Progenitor cell of endocrine pancreas (in vitro differentiated cells): ENCODE measurements at regions not wholly inside any gene's neighbourhood (a gene's known extent, or its start where the extent isn't known, plus 50 kb on each side); places are given as distances from the start of the nearest gene placed in this dataset.

Source experiments
- DNase-seq: peaks from one replicate; pipeline ENCODE4 v3.0.0; 2021; ENCODE audit warnings: low spot score; ENCODE audit not compliant: unreplicated experiment
- H3K27ac Mint-ChIP-seq: 2 replicates; pipeline ENCODE4 v1.8.0; 2021; ENCODE audit warnings: mild to moderate bottlenecking, moderate library complexity, mixed read lengths
- H3K27me3 Mint-ChIP-seq: 2 replicates; pipeline ENCODE4 v1.8.0; 2021; ENCODE audit warnings: mixed read lengths
- H3K36me3 Mint-ChIP-seq: 2 replicates; pipeline ENCODE4 v1.8.0; 2022; ENCODE audit warnings: mixed read lengths; ENCODE audit not compliant: insufficient read depth
- H3K4me1 Mint-ChIP-seq: 2 replicates; pipeline ENCODE4 v1.8.0; 2021; ENCODE audit warnings: low read depth, mixed read lengths
- H3K4me3 Mint-ChIP-seq: 2 replicates; pipeline ENCODE4 v1.8.0; 2021; ENCODE audit warnings: low read depth, mild to moderate bottlenecking, moderate library complexity, mixed read lengths
- H3K9me3 Mint-ChIP-seq: 2 replicates; pipeline ENCODE4 v1.8.0; 2021; ENCODE audit warnings: low read depth, mixed read lengths
- TF ChIP-seq, protein P1 (sequence below): fragments of 200-600 bp; sonication (generic); IDR thresholded peaks from one replicate; pipeline ENCODE4 v1.5.0; 2021; ENCODE audit warnings: antibody characterized with exemption, mild to moderate bottlenecking; ENCODE audit not compliant: unreplicated experiment

DNA sequence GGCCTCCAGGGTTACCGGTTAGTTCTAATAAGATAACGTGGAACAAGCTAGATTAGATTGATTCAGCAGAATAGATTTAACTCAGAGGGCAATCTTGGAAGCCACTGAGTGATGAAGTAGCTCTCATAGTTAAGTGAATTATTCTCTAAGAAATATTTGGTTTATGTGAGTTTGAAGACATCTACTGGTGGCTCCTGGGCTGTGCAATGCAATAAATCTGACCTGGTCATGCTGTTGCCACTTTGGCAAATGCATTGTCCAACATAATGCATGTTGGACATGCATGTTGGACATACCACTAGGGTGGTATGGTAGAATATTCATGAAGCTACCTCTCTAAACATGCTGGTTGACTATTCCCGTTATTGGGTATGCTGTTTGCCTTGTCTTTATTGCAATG lies 493.7 kb upstream of the VRK2 start:
- H3K27me3 Mint-ChIP-seq = no peaks in the 10 kb centered on the region
- peaks cover 2% of the 10 kb centered on the region for H3K36me3 Mint-ChIP-seq
- no peak for DNase-seq
- TF ChIP-seq, protein P1, sequence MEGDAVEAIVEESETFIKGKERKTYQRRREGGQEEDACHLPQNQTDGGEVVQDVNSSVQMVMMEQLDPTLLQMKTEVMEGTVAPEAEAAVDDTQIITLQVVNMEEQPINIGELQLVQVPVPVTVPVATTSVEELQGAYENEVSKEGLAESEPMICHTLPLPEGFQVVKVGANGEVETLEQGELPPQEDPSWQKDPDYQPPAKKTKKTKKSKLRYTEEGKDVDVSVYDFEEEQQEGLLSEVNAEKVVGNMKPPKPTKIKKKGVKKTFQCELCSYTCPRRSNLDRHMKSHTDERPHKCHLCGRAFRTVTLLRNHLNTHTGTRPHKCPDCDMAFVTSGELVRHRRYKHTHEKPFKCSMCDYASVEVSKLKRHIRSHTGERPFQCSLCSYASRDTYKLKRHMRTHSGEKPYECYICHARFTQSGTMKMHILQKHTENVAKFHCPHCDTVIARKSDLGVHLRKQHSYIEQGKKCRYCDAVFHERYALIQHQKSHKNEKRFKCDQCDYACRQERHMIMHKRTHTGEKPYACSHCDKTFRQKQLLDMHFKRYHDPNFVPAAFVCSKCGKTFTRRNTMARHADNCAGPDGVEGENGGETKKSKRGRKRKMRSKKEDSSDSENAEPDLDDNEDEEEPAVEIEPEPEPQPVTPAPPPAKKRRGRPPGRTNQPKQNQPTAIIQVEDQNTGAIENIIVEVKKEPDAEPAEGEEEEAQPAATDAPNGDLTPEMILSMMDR = no peak
- H3K9me3 Mint-ChIP-seq = peaks cover 14% of the 10 kb centered on the region
- no peak overlapping the region for H3K27ac Mint-ChIP-seq
- H3K4me1 Mint-ChIP-seq = peaks cover 8% of the 10 kb centered on the region
- H3K4me3 Mint-ChIP-seq = no peak overlapping the region

DNA sequence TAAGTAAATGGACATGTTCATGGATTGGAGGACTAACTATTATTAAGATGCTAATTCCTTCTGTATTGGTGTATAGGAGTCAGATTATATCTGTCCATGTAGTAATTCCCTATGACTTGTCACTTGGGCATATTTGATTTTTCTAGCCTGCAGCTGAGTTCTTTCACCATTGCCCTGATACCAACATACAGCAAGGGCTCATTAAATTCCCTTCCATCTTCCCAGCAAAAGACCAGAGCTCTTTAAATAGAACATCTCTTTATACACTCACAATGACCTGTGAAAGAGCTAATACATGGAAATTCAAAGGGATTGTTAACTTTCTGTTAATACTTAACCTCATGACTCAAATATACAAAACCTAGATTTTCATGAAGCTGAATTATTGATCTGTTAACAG lies 492.3 kb upstream of the VRK2 start:
- no peak overlapping the region for H3K27ac Mint-ChIP-seq
- peaks cover 14% of the 10 kb centered on the region for H3K9me3 Mint-ChIP-seq
- peaks cover 8% of the 10 kb centered on the region for H3K4me1 Mint-ChIP-seq
- peaks cover 2% of the 10 kb centered on the region for H3K36me3 Mint-ChIP-seq
- H3K27me3 Mint-ChIP-seq = no peaks in the 10 kb centered on the region
- DNase-seq = no peak
- no peak overlapping the region for H3K4me3 Mint-ChIP-seq
- TF ChIP-seq, protein P1 = no peak

DNA sequence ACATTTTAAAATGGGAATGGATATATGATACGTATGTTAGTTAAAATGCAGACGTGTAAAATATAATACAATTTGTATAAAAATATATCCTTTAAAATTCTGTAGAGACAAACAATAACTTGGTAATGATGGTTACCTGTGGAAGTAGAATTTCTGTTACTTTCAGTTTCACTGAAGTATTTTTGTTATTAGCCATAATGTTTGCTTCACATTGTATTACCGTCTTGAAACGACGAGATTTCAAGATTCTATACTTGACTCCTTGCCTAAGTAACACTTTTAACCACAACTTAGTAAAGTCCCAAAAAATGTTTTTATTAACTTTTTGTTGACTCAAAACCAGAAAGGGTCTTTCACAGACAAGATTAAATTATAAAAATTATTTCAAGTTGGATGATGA lies 488.3 kb upstream of the VRK2 start:
- H3K4me3 Mint-ChIP-seq = no peak overlapping the region
- H3K9me3 Mint-ChIP-seq = peaks cover 3% of the 10 kb centered on the region
- no peak for DNase-seq
- TF ChIP-seq, protein P1 = no peak
- H3K4me1 Mint-ChIP-seq = peaks cover 8% of the 10 kb centered on the region
- H3K36me3 Mint-ChIP-seq = no peaks in the 10 kb centered on the region
- no peak overlapping the region for H3K27ac Mint-ChIP-seq
- no peaks in the 10 kb centered on the region for H3K27me3 Mint-ChIP-seq

DNA sequence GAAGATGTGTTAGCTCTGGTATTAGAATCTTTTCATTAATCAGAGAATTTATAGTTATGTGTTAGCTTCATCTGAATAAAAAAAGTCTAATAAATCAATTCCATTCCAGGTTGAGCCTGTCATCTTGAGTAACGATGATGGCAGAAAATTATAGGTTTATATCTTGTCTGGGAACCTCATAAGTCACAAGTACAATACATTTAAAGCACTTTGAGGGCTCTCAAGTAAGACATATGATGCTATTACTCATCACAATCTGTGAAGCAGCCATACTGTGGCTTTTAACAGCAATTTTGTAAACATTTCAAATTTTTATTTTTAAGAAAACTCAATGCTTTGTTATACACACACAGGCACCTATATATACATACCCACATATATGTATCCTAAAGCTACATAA lies 484.1 kb upstream of the VRK2 start:
- TF ChIP-seq, protein P1 = no peak
- no peak for DNase-seq
- Mint-ChIP-seq H3K27me3 (no peaks in the 10 kb centered on the region), H3K36me3 (no peaks in the 10 kb centered on the region), H3K27ac (no peak overlapping the region), H3K4me1 (no peaks in the 10 kb centered on the region), H3K4me3 (no peak overlapping the region), H3K9me3 (no peaks in the 10 kb centered on the region)

DNA sequence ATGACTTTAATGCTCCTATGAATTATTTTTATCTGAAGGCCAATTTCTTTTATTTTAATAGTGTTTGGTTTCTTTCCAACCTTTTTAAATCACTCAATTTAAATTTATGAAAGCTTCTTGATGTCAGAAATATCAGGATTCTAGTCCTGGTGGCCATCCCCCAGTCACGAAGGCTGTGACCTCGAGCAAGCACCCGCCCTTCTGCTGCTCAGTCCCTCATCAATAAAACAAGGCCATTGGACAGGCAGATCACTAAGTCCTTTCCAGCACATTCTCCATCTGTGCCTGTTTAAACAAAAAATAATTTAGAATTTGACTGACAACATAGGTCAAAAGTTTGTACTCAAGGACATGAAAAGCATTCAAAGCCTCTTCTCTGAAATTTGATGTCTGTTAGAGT lies 483.6 kb upstream of the VRK2 start:
- H3K27me3 Mint-ChIP-seq = no peaks in the 10 kb centered on the region
- no peaks in the 10 kb centered on the region for H3K9me3 Mint-ChIP-seq
- H3K27ac Mint-ChIP-seq = no peak overlapping the region
- H3K4me1 Mint-ChIP-seq = no peaks in the 10 kb centered on the region
- no peak overlapping the region for H3K4me3 Mint-ChIP-seq
- DNase-seq = no peak
- TF ChIP-seq, protein P1 = no peak
- H3K36me3 Mint-ChIP-seq = no peaks in the 10 kb centered on the region

DNA sequence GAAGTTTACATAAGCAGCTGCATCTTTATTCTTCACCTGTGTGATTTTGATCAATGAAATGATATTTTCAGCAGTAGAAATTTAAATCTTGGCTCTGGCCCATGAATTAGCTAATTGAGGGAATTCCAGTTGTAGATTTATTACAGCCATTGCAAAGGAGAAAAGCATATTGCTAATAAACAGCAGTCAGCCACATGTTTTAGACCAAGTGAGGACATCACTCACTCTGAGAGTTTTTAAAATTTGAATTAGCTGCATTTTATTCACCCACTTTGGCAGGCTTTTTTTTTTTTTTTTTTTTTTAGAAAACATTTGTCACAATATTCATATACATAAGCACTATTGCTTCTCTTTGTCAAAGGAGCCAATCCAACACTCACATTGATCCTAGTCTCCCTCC lies 479.4 kb upstream of the VRK2 start:
- Mint-ChIP-seq H3K36me3 (no peaks in the 10 kb centered on the region), H3K9me3 (no peaks in the 10 kb centered on the region), H3K27ac (no peak overlapping the region), H3K4me1 (no peaks in the 10 kb centered on the region), H3K27me3 (no peaks in the 10 kb centered on the region), H3K4me3 (no peak overlapping the region)
- TF ChIP-seq, protein P1 = no peak
- DNase-seq = no peak
